ENCODE measurements at regions not wholly inside any gene's neighbourhood (a gene's known extent, or its start where the extent isn't known, plus 50 kb on each side); places are given as distances from the start of the nearest gene placed in this dataset.

DNA sequence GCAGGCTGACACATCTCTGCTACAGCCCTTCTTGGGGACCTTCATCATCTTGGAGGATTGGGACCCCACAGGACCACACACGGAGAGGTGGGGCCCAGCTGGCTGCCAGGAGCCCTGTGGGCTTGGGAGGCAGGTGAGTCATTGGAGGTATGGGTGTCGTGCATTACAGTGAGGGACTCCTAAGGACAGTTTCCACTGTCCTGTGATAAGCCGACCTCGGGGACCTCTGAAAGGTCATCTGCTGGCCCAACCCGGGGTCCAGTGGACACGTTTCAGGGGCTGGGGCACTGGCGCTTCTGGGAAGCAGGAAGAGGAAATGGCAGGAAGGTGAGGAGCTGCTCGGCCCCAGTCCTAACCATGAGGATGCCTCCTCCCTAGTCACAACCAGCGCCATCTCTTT is 238.0 kb downstream of the BCL11B start:
- POLR2A ChIA-PET: no interaction called here
- Histone ChIP-seq H4K20me1 (replicated peaks; ENCODE audit: control insufficient read depth, extremely low read depth, insufficient read depth, low read length) (no peaks in the 10 kb centered on the region), H3K36me3 (ENCODE audit: control insufficient read depth in 2 of 2, extremely low read depth in 1 of 2, insufficient read depth in 2 of 2, low read length in 2 of 2) (no peaks in the 10 kb centered on the region), H3K9me3 (replicated peaks; ENCODE audit: control insufficient read depth, insufficient read depth, low read length) (no peaks in the 10 kb centered on the region), H2AFZ (ENCODE audit: low read depth, low read length) (no peak overlapping the region), H3K4me1 (ENCODE audit: control insufficient read depth, extremely low read depth, insufficient read depth, low read length) (no peaks in the 10 kb centered on the region), H3K4me3 (replicated peaks in 1 of 3; ENCODE audit: insufficient read depth in 1 of 3, low read depth in 1 of 3, low read length in 3 of 3) (no peak overlapping the region), H3K27ac (ENCODE audit: insufficient read depth, low read depth, low read length) (no peak overlapping the region), H3K79me2 (ENCODE audit: control insufficient read depth, insufficient read depth, low read length) (no peaks in the 10 kb centered on the region), H3K27me3 (ENCODE audit: control insufficient read depth in 2 of 2, insufficient read depth in 2 of 2, low read length in 2 of 2) (no peaks in the 10 kb centered on the region), H3K9me1 (replicated peaks; ENCODE audit: control insufficient read depth, extremely low read depth, insufficient read depth, low read length) (no peaks in the 10 kb centered on the region), H3K9ac (replicated peaks; ENCODE audit: extremely low read depth, insufficient read depth, low read length) (no peak overlapping the region), H3K4me2 (ENCODE audit: insufficient read depth, low read length) (no peak overlapping the region)
- intact Hi-C loops (cut with micrococcal nuclease): no loop called here
- no TSS peak for BruUV-seq (replicated peaks)
- no peak for DNase-seq (ENCODE audit: low read depth, low spot score)
- TF ChIP-seq, protein P1, sequence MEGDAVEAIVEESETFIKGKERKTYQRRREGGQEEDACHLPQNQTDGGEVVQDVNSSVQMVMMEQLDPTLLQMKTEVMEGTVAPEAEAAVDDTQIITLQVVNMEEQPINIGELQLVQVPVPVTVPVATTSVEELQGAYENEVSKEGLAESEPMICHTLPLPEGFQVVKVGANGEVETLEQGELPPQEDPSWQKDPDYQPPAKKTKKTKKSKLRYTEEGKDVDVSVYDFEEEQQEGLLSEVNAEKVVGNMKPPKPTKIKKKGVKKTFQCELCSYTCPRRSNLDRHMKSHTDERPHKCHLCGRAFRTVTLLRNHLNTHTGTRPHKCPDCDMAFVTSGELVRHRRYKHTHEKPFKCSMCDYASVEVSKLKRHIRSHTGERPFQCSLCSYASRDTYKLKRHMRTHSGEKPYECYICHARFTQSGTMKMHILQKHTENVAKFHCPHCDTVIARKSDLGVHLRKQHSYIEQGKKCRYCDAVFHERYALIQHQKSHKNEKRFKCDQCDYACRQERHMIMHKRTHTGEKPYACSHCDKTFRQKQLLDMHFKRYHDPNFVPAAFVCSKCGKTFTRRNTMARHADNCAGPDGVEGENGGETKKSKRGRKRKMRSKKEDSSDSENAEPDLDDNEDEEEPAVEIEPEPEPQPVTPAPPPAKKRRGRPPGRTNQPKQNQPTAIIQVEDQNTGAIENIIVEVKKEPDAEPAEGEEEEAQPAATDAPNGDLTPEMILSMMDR (IDR thresholded peaks at IDR 0.05; ENCODE audit: extremely low read depth in 1 of 2, insufficient read depth in 1 of 2, low read depth in 1 of 2, low read length in 2 of 2): no peak
- TF ChIP-seq EZH2 (IDR thresholded peaks at IDR 0.05; ENCODE audit: borderline replicate concordance, low read depth, low read length, severe bottlenecking) (no peak), POLR2AphosphoS5 (IDR thresholded peaks at IDR 0.05; ENCODE audit: insufficient read depth, low read depth, low read length) (no peak), JUN (IDR thresholded peaks at IDR 0.05; ENCODE audit: borderline replicate concordance, insufficient read depth, insufficient read length, low read depth) (no peak), POLR2A (IDR thresholded peaks at IDR 0.05; ENCODE audit: low read depth, low read length) (no peak), GATA2 (IDR thresholded peaks at IDR 0.05; ENCODE audit: insufficient read depth, insufficient read length, low read depth, low read length) (no peak), FOS (IDR thresholded peaks at IDR 0.05; ENCODE audit: borderline replicate concordance, insufficient read depth, low read length) (no peak), MYC (IDR thresholded peaks at IDR 0.05; ENCODE audit: low read depth, low read length) (no peak)
- TF ChIP-seq, protein P2, sequence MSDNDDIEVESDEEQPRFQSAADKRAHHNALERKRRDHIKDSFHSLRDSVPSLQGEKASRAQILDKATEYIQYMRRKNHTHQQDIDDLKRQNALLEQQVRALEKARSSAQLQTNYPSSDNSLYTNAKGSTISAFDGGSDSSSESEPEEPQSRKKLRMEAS (IDR thresholded peaks at IDR 0.05; ENCODE audit: insufficient read depth, insufficient read length): no peak
- FAIRE-seq: no peak
- CTCF ChIA-PET: no interaction called here
- dilution Hi-C loops (cut with MboI; ENCODE audit: extremely low pct_ligation_motif_present, low sequenced_read_pairs): no loop called here
